Sigmoid colon (tissue), 4 donors: ENCODE measurements at regions not wholly inside any gene's neighbourhood (a gene's known extent, or its start where the extent isn't known, plus 50 kb on each side); places are given as distances from the start of the nearest gene placed in this dataset.

Experiments
- POLR2A ChIP-seq, 2 donors: fragments of 450-650 bp; IDR thresholded peaks; one replicate each; pipeline ENCODE4 v1.6.1; 2016; ENCODE audit warnings: antibody characterized with exemption in 2 of 2, mild to moderate bottlenecking in 2 of 2, moderate library complexity in 2 of 2
- POLR2AphosphoS5 ChIP-seq, 4 donors: sonication (generic); formaldehyde crosslinking; IDR thresholded peaks; one replicate each; pipeline ENCODE4 v1.6.1; 2017; ENCODE audit warnings: antibody characterized with exemption in 4 of 4
- TF ChIP-seq, protein P1 (sequence below), 4 experiments: fragments of 450-650 bp in 3 of 4; fragments of 200-600 bp in 1 of 4; IDR thresholded peaks; one replicate each; pipeline ENCODE4 v1.5.1; 2016 to 2019; ENCODE audit warnings: antibody characterized with exemption in 4 of 4, mild to moderate bottlenecking in 3 of 4, moderate library complexity in 2 of 4

DNA sequence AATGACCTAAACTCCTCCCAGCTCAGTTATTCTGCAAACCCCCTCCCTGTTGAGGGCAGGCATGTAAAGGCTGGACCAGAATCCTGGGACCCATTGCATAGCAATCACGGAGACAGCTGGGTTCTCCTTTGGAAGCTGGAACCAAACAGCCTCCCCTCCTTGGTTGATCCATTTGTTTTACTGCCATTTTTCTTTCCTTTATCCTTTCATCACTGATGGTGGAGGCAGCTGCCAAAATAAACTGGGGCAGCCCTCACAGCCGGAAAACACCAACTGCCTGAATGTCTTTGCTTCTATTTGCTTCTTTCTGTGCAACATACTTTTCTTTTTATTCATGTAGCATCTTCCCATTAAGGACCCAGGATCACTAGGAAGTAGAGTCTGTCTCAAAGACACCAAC, 150.0 kb upstream of the SYT13 start:
- TF ChIP-seq, protein P1, sequence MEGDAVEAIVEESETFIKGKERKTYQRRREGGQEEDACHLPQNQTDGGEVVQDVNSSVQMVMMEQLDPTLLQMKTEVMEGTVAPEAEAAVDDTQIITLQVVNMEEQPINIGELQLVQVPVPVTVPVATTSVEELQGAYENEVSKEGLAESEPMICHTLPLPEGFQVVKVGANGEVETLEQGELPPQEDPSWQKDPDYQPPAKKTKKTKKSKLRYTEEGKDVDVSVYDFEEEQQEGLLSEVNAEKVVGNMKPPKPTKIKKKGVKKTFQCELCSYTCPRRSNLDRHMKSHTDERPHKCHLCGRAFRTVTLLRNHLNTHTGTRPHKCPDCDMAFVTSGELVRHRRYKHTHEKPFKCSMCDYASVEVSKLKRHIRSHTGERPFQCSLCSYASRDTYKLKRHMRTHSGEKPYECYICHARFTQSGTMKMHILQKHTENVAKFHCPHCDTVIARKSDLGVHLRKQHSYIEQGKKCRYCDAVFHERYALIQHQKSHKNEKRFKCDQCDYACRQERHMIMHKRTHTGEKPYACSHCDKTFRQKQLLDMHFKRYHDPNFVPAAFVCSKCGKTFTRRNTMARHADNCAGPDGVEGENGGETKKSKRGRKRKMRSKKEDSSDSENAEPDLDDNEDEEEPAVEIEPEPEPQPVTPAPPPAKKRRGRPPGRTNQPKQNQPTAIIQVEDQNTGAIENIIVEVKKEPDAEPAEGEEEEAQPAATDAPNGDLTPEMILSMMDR (IDR thresholded peaks at IDR 0.05), result no peak
- no peak for TF ChIP-seq POLR2AphosphoS5 (IDR thresholded peaks at IDR 0.05)
- TF ChIP-seq POLR2A (IDR thresholded peaks at IDR 0.05), result no peak
